KMS-11 (cell line): ENCODE measurements at regions not wholly inside any gene's neighbourhood (a gene's known extent, or its start where the extent isn't known, plus 50 kb on each side); places are given as distances from the start of the nearest gene placed in this dataset.

ENCODE experiments used
- H2AFZ ChIP-seq: fragments of 200-600 bp; sonication (generic); 2 replicates; pipeline ENCODE4 v1.6.1; 2016; ENCODE audit warnings: antibody characterized with exemption, mixed run types, low read depth
- H3K27ac ChIP-seq: fragments of 200-600 bp; sonication (generic); 2 replicates; pipeline ENCODE4 v1.6.1; 2016; ENCODE audit warnings: mild to moderate bottlenecking, mixed run types
- H3K27me3 ChIP-seq: fragments of 200-600 bp; sonication (generic); 2 replicates; pipeline ENCODE4 v1.6.1; 2017; ENCODE audit warnings: mild to moderate bottlenecking, low read depth, mixed run types, moderate library complexity; ENCODE audit not compliant: insufficient read depth
- H3K36me3 ChIP-seq: fragments of 200-600 bp; sonication (generic); 2 replicates; pipeline ENCODE4 v1.6.1; 2017; ENCODE audit warnings: mild to moderate bottlenecking, mixed run types; ENCODE audit not compliant: insufficient read depth
- H3K4me1 ChIP-seq: fragments of 200-600 bp; sonication (generic); 2 replicates; pipeline ENCODE4 v1.6.1; 2016; ENCODE audit warnings: mild to moderate bottlenecking, low read depth, mixed run types; ENCODE audit not compliant: poor library complexity, severe bottlenecking
- H3K4me2 ChIP-seq: fragments of 200-600 bp; sonication (generic); 2 replicates; pipeline ENCODE4 v1.7.0; 2016; ENCODE audit warnings: mild to moderate bottlenecking, mixed run types
- H3K4me3 ChIP-seq: fragments of 200-600 bp; sonication (generic); IDR thresholded peaks from 2 replicates; pipeline ENCODE4 v1.6.1; 2017; ENCODE audit warnings: low read depth, low read length, mixed read lengths; ENCODE audit not compliant: insufficient read depth
- H3K79me2 ChIP-seq: fragments of 200-600 bp; sonication (generic); 2 replicates; pipeline ENCODE4 v1.6.1; 2016; ENCODE audit warnings: low read depth, mixed run types; ENCODE audit not compliant: insufficient read depth
- H3K9ac ChIP-seq: fragments of 200-600 bp; sonication (generic); 2 replicates; pipeline ENCODE4 v1.6.1; 2016; ENCODE audit warnings: mild to moderate bottlenecking, mixed run types
- H4K20me1 ChIP-seq: fragments of 200-600 bp; sonication (generic); 2 replicates; pipeline ENCODE4 v1.6.1; 2016; ENCODE audit warnings: mild to moderate bottlenecking, mixed run types; ENCODE audit not compliant: insufficient read depth
- CTCF ChIP-seq: fragments of 200-600 bp; sonication (generic); conservative IDR thresholded peaks from 2 replicates; pipeline ENCODE4 v1.6.1; 2017; ENCODE audit warnings: low read depth, mild to moderate bottlenecking, antibody characterized with exemption, low read length, moderate library complexity, mixed read lengths

GRCh38 chr10:105774881-105775280 lies 1133.8 kb downstream of the SORCS3 start:
- no peaks in the 10 kb centered on the region for H3K4me1 ChIP-seq
- no peak overlapping the region for H3K9ac ChIP-seq
- no peak overlapping the region for H3K27ac ChIP-seq
- H3K36me3 ChIP-seq = no peaks in the 10 kb centered on the region
- H3K79me2 ChIP-seq = no peaks in the 10 kb centered on the region
- H3K4me3 ChIP-seq = no peak overlapping the region
- no peak overlapping the region for H3K4me2 ChIP-seq
- H3K27me3 ChIP-seq = no peaks in the 10 kb centered on the region
- no peaks in the 10 kb centered on the region for H4K20me1 ChIP-seq
- no peak overlapping the region for H2AFZ ChIP-seq
- TF ChIP-seq CTCF = no peak

GRCh38 chr10:105774351-105774750 lies 1133.3 kb downstream of the SORCS3 start:
- Histone ChIP-seq H3K4me2 (no peak overlapping the region), H3K27ac (no peak overlapping the region), H4K20me1 (no peaks in the 10 kb centered on the region), H3K36me3 (no peaks in the 10 kb centered on the region), H2AFZ (no peak overlapping the region), H3K4me1 (no peaks in the 10 kb centered on the region), H3K79me2 (no peaks in the 10 kb centered on the region), H3K27me3 (no peaks in the 10 kb centered on the region), H3K4me3 (no peak overlapping the region), H3K9ac (no peak overlapping the region)
- TF ChIP-seq CTCF = no peak

GRCh38 chr10:105770524-105771212 lies 1129.6 kb downstream of the SORCS3 start:
- no peaks in the 10 kb centered on the region for H3K36me3 ChIP-seq
- no peak overlapping the region for H3K4me2 ChIP-seq
- no peaks in the 10 kb centered on the region for H3K27me3 ChIP-seq
- no peaks in the 10 kb centered on the region for H3K79me2 ChIP-seq
- no peak overlapping the region for H3K4me3 ChIP-seq
- no peak overlapping the region for H3K27ac ChIP-seq
- no peak for TF ChIP-seq CTCF
- H2AFZ ChIP-seq = no peak overlapping the region
- H3K9ac ChIP-seq = no peak overlapping the region
- no peaks in the 10 kb centered on the region for H4K20me1 ChIP-seq
- no peaks in the 10 kb centered on the region for H3K4me1 ChIP-seq

- H3K4me3 ChIP-seq = no peak overlapping the region
- TF ChIP-seq CTCF = no peak
- H3K4me1 ChIP-seq = no peaks in the 10 kb centered on the region
- no peak overlapping the region for H3K27ac ChIP-seq
- H3K9ac ChIP-seq = no peak overlapping the region
- no peaks in the 10 kb centered on the region for H3K79me2 ChIP-seq
- H3K36me3 ChIP-seq = no peaks in the 10 kb centered on the region
- no peaks in the 10 kb centered on the region for H4K20me1 ChIP-seq
- no peak overlapping the region for H2AFZ ChIP-seq
- H3K27me3 ChIP-seq = no peaks in the 10 kb centered on the region
- no peak overlapping the region for H3K4me2 ChIP-seq
Measured at GRCh38 chr10:105769248-105770184, 1128.4 kb downstream of the SORCS3 start.
